ENCODE measurements at regions not wholly inside any gene's neighbourhood (a gene's known extent, or its start where the extent isn't known, plus 50 kb on each side); places are given as distances from the start of the nearest gene placed in this dataset.

GRCh38 chr7:49669285-49669684 is 104.2 kb upstream of the VWC2 start (continued):
- no peak for TF ChIP-seq PRDM15 (CRISPR knock-in tag; IDR thresholded peaks at IDR 0.05)
- no peak for TF ChIP-seq NR2C2 (CRISPR knock-in tag; IDR thresholded peaks at IDR 0.05)

- ATAC-seq, result no peak
- ChIA-PET POLR2A (no interaction called here), CTCF (interaction anchor here (0.6 kb wide), 1 partner anchor 118 kb away, joined by 3 read pairs; no protein-coding TSS in a partner anchor)
- H3K36me3 Mint-ChIP-seq, result peaks cover 13% of the 10 kb centered on the region
- no peak for DNase-seq (ENCODE audit: low spot score)
- peaks cover 5% of the 10 kb centered on the region for H3K27me3 Mint-ChIP-seq (ENCODE audit: low read depth)
- peaks cover 31% of the 10 kb centered on the region for H3K4me1 Mint-ChIP-seq
- no peak overlapping the region for H3K4me3 Mint-ChIP-seq
- peaks cover 32% of the 10 kb centered on the region for H3K9me3 Mint-ChIP-seq
- no peak overlapping the region for H3K27ac Mint-ChIP-seq
- TF ChIP-seq CTCF (IDR thresholded peaks at IDR 0.05), result no peak
- TF ChIP-seq SMAD3 (CRISPR knock-in tag; IDR thresholded peaks at IDR 0.05; ENCODE audit: borderline replicate concordance), result no peak
- no peak for TF ChIP-seq GABPB1 (CRISPR knock-in tag; IDR thresholded peaks at IDR 0.05)
- TF ChIP-seq GTF2I (CRISPR knock-in tag; conservative IDR thresholded peaks at IDR 0.05), result no peak
- no peak for TF ChIP-seq ZBTB43 (CRISPR knock-in tag; IDR thresholded peaks at IDR 0.05)
- TF ChIP-seq AR (CRISPR knock-in tag; IDR thresholded peaks at IDR 0.05), result no peak
- TF ChIP-seq IRF1 (CRISPR knock-in tag; IDR thresholded peaks at IDR 0.05), result no peak
- TF ChIP-seq ZNF232 (CRISPR knock-in tag; IDR thresholded peaks at IDR 0.05), result no peak
- no peak for TF ChIP-seq ESRRA (CRISPR knock-in tag; IDR thresholded peaks at IDR 0.05; ENCODE audit: borderline replicate concordance)
- TF ChIP-seq TCF7 (CRISPR knock-in tag; IDR thresholded peaks at IDR 0.05; ENCODE audit: low read depth), result no peak
- TF ChIP-seq TEAD1 (CRISPR knock-in tag; IDR thresholded peaks at IDR 0.05), result no peak
- no peak for TF ChIP-seq NR2C2 (CRISPR knock-in tag; IDR thresholded peaks at IDR 0.05)
- no peak for TF ChIP-seq NFYB (CRISPR knock-in tag; conservative IDR thresholded peaks at IDR 0.05; ENCODE audit: low read depth)
- TF ChIP-seq ZSCAN18 (CRISPR knock-in tag; IDR thresholded peaks at IDR 0.05), result no peak
- no peak for TF ChIP-seq ARID4B (CRISPR knock-in tag; IDR thresholded peaks at IDR 0.05; ENCODE audit: borderline replicate concordance)
These were observed 103.7 kb upstream of the VWC2 start for GRCh38 chr7:49669692-49670260.
